SK-N-MC (cell line): ENCODE measurements at regions not wholly inside any gene's neighbourhood (a gene's known extent, or its start where the extent isn't known, plus 50 kb on each side); places are given as distances from the start of the nearest gene placed in this dataset.

Experiments used
- EZH2 ChIP-seq: fragments of 200-600 bp; sonication (generic); IDR thresholded peaks from one replicate; pipeline ENCODE4 v1.6.1; 2017; ENCODE audit warnings: antibody characterized with exemption
- FOXP2 ChIP-seq: optimal IDR thresholded peaks from 2 replicates; pipeline ENCODE3; 2011; ENCODE audit warnings: mild to moderate bottlenecking, moderate library complexity; ENCODE audit not compliant: insufficient read depth; ENCODE audit errors: extremely low read length, control extremely low read depth
- POLR2AphosphoS5 ChIP-seq: IDR thresholded peaks from 2 replicates; pipeline ENCODE4 v1.6.1; 2012; ENCODE audit warnings: mild to moderate bottlenecking, low read depth, low read length, borderline replicate concordance

- TF ChIP-seq POLR2AphosphoS5 (no peak), EZH2 (no peak), FOXP2 (no peak)
Observed at GRCh38 chr20:5445611-5446010, 128.9 kb upstream of the PROKR2 start.
